Mucosa of rectum (tissue), 2 donors: ENCODE measurements at regions not wholly inside any gene's neighbourhood (a gene's known extent, or its start where the extent isn't known, plus 50 kb on each side); places are given as distances from the start of the nearest gene placed in this dataset.

Experiments
- H3K27ac ChIP-seq, 2 donors: one replicate each; pipeline ENCODE4 v1.7.0; 2013; ENCODE audit warnings: inconsistent platforms in 2 of 2, low read depth in 2 of 2, low read length in 2 of 2
- H3K27me3 ChIP-seq, 2 donors: one replicate each; pipeline ENCODE4 v1.7.0; 2013; ENCODE audit warnings: low read length in 2 of 2; ENCODE audit not compliant: control insufficient read depth in 2 of 2, insufficient read depth in 2 of 2
- H3K36me3 ChIP-seq, 2 donors: one replicate each; pipeline ENCODE4 v1.7.0; 2013; ENCODE audit warnings: low read length in 2 of 2; ENCODE audit not compliant: control insufficient read depth in 2 of 2, insufficient read depth in 2 of 2
- H3K4me1 ChIP-seq, 2 donors: one replicate each; pipeline ENCODE4 v1.7.0; 2013; ENCODE audit warnings: low read length in 2 of 2, mild to moderate bottlenecking in 1 of 2; ENCODE audit not compliant: control insufficient read depth in 2 of 2, insufficient read depth in 2 of 2
- H3K4me3 ChIP-seq, 2 donors: one replicate each; pipeline ENCODE4 v1.7.0; 2013; ENCODE audit warnings: low read length in 2 of 2
- H3K9ac ChIP-seq, 2 donors: one replicate each; pipeline ENCODE4 v1.7.0; 2013; ENCODE audit warnings: low read length in 2 of 2, low read depth in 1 of 2, mild to moderate bottlenecking in 1 of 2
- H3K9me3 ChIP-seq, 2 donors: one replicate each; pipeline ENCODE4 v1.7.0; 2013; ENCODE audit warnings: low read length in 2 of 2; ENCODE audit not compliant: control insufficient read depth in 2 of 2
- donor health status: healthy.
- donor health status: Normal muscosa, but diverticular disease.

GRCh38 chr12:115411121-115411520, 727.1 kb upstream of the TBX3 start:
- no peak overlapping the region for H3K9ac ChIP-seq
- H3K9me3 ChIP-seq, result no peaks in the 10 kb centered on the region
- H3K4me3 ChIP-seq, result no peak overlapping the region
- H3K27ac ChIP-seq, result no peak overlapping the region
- no peaks in the 10 kb centered on the region for H3K27me3 ChIP-seq
- no peaks in the 10 kb centered on the region for H3K36me3 ChIP-seq
- H3K4me1 ChIP-seq, result no peaks in the 10 kb centered on the region

GRCh38 chr12:115408642-115409041, 724.7 kb upstream of the TBX3 start:
- Histone ChIP-seq H3K9me3 (no peaks in the 10 kb centered on the region), H3K9ac (no peak overlapping the region), H3K4me1 (no peaks in the 10 kb centered on the region), H3K27ac (no peak overlapping the region), H3K27me3 (no peaks in the 10 kb centered on the region), H3K36me3 (no peaks in the 10 kb centered on the region), H3K4me3 (no peak overlapping the region)

- no peak overlapping the region for H3K4me3 ChIP-seq
- no peaks in the 10 kb centered on the region for H3K4me1 ChIP-seq
- no peaks in the 10 kb centered on the region for H3K9me3 ChIP-seq
- H3K36me3 ChIP-seq, result no peaks in the 10 kb centered on the region
- no peak overlapping the region for H3K9ac ChIP-seq
- no peaks in the 10 kb centered on the region for H3K27me3 ChIP-seq
- H3K27ac ChIP-seq, result no peak overlapping the region
Observed at GRCh38 chr12:115407723-115408122, 723.7 kb upstream of the TBX3 start.

GRCh38 chr12:115407036-115407435, 723.1 kb upstream of the TBX3 start:
- no peaks in the 10 kb centered on the region for H3K36me3 ChIP-seq
- no peaks in the 10 kb centered on the region for H3K9me3 ChIP-seq
- H3K4me1 ChIP-seq, result no peaks in the 10 kb centered on the region
- no peak overlapping the region for H3K9ac ChIP-seq
- no peak overlapping the region for H3K4me3 ChIP-seq
- no peaks in the 10 kb centered on the region for H3K27me3 ChIP-seq
- H3K27ac ChIP-seq, result no peak overlapping the region

- H3K36me3 ChIP-seq, result no peaks in the 10 kb centered on the region
- no peaks in the 10 kb centered on the region for H3K9me3 ChIP-seq
- H3K27ac ChIP-seq, result no peak overlapping the region
- no peak overlapping the region for H3K9ac ChIP-seq
- H3K27me3 ChIP-seq, result no peaks in the 10 kb centered on the region
- no peak overlapping the region for H3K4me3 ChIP-seq
- no peaks in the 10 kb centered on the region for H3K4me1 ChIP-seq
Observed at GRCh38 chr12:115405471-115405860, 721.5 kb upstream of the TBX3 start.

- H3K9me3 ChIP-seq, result no peaks in the 10 kb centered on the region
- H3K36me3 ChIP-seq, result no peaks in the 10 kb centered on the region
- no peaks in the 10 kb centered on the region for H3K4me1 ChIP-seq
- no peak overlapping the region for H3K4me3 ChIP-seq
- no peak overlapping the region for H3K9ac ChIP-seq
- H3K27ac ChIP-seq, result no peak overlapping the region
- no peaks in the 10 kb centered on the region for H3K27me3 ChIP-seq
Observed at GRCh38 chr12:115404761-115405470, 720.9 kb upstream of the TBX3 start.

GRCh38 chr12:115403689-115404088, 719.7 kb upstream of the TBX3 start:
- H3K9me3 ChIP-seq, result no peaks in the 10 kb centered on the region
- H3K27me3 ChIP-seq, result no peaks in the 10 kb centered on the region
- no peak overlapping the region for H3K4me3 ChIP-seq
- no peaks in the 10 kb centered on the region for H3K4me1 ChIP-seq
- no peaks in the 10 kb centered on the region for H3K36me3 ChIP-seq
- no peak overlapping the region for H3K27ac ChIP-seq
- H3K9ac ChIP-seq, result no peak overlapping the region

- Histone ChIP-seq H3K27me3 (no peaks in the 10 kb centered on the region), H3K9me3 (no peaks in the 10 kb centered on the region), H3K27ac (no peak overlapping the region), H3K4me3 (no peak overlapping the region), H3K4me1 (no peaks in the 10 kb centered on the region), H3K9ac (no peak overlapping the region), H3K36me3 (no peaks in the 10 kb centered on the region)
Observed at GRCh38 chr12:115403253-115403652, 719.3 kb upstream of the TBX3 start.

GRCh38 chr12:115402443-115403180, 718.6 kb upstream of the TBX3 start:
- H3K4me3 ChIP-seq, result no peak overlapping the region
- H3K4me1 ChIP-seq, result no peaks in the 10 kb centered on the region
- no peaks in the 10 kb centered on the region for H3K9me3 ChIP-seq
- no peak overlapping the region for H3K9ac ChIP-seq
- H3K36me3 ChIP-seq, result no peaks in the 10 kb centered on the region
- no peak overlapping the region for H3K27ac ChIP-seq
- H3K27me3 ChIP-seq, result no peaks in the 10 kb centered on the region

GRCh38 chr12:115401761-115402160, 717.8 kb upstream of the TBX3 start:
- no peaks in the 10 kb centered on the region for H3K27me3 ChIP-seq
- H3K9me3 ChIP-seq, result no peaks in the 10 kb centered on the region
- H3K36me3 ChIP-seq, result no peaks in the 10 kb centered on the region
- H3K27ac ChIP-seq, result no peak overlapping the region
- H3K9ac ChIP-seq, result no peak overlapping the region
- no peaks in the 10 kb centered on the region for H3K4me1 ChIP-seq
- H3K4me3 ChIP-seq, result no peak overlapping the region
